HUES48 (cell line): ENCODE measurements at regions not wholly inside any gene's neighbourhood (a gene's known extent, or its start where the extent isn't known, plus 50 kb on each side); places are given as distances from the start of the nearest gene placed in this dataset.

Experiments used
- H3K27ac ChIP-seq: one replicate; pipeline ENCODE4 v1.7.0; 2013; ENCODE audit warnings: low read depth, low read length, inconsistent platforms
- H3K27me3 ChIP-seq: 2 replicates; pipeline ENCODE4 v1.6.1; 2013; ENCODE audit warnings: mild to moderate bottlenecking, low read length; ENCODE audit not compliant: control insufficient read depth, insufficient read depth
- H3K36me3 ChIP-seq: 2 replicates; pipeline ENCODE4 v1.6.1; 2013; ENCODE audit warnings: low read length; ENCODE audit not compliant: control insufficient read depth, insufficient read depth
- H3K4me1 ChIP-seq: 2 replicates; pipeline ENCODE4 v1.6.1; 2013; ENCODE audit warnings: mild to moderate bottlenecking, low read length; ENCODE audit not compliant: control insufficient read depth, insufficient read depth
- H3K4me3 ChIP-seq: 2 replicates; pipeline ENCODE4 v1.5.1; 2013; ENCODE audit warnings: mild to moderate bottlenecking, low read depth, low read length
- H3K9ac ChIP-seq: 2 replicates; pipeline ENCODE4 v1.6.1; 2013; ENCODE audit warnings: mild to moderate bottlenecking, low read depth, low read length, moderate library complexity
- H3K9me3 ChIP-seq: 2 replicates; pipeline ENCODE4 v1.6.1; 2013; ENCODE audit warnings: low read length; ENCODE audit not compliant: control insufficient read depth, insufficient read depth

DNA sequence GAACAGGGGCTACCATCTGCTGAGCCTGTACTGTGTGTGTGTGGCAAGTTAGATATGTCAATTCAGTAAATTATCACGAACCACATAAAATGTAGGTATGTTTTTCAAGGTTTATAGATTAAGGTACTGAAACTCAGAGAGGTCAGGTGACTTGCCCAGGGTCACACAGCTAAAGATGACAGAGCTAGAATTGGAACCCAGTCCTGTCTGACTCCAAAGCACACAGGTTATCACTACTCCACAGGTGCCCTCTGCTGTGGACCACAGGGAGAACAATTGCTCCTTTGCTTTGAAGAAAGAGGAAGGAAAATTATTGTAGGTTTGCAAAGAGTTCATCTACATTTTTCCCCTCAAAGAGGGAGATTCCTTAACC, 229.7 kb upstream of the AGAP1 start:
- no peak overlapping the region for H3K4me3 ChIP-seq
- no peak overlapping the region for H3K27ac ChIP-seq
- H3K27me3 ChIP-seq, result no peaks in the 10 kb centered on the region
- H3K4me1 ChIP-seq, result no peaks in the 10 kb centered on the region; the same call in 1 of the 2 replicates
- H3K36me3 ChIP-seq, result no peaks in the 10 kb centered on the region
- H3K9ac ChIP-seq, result no peak overlapping the region
- H3K9me3 ChIP-seq, result no peaks in the 10 kb centered on the region

DNA sequence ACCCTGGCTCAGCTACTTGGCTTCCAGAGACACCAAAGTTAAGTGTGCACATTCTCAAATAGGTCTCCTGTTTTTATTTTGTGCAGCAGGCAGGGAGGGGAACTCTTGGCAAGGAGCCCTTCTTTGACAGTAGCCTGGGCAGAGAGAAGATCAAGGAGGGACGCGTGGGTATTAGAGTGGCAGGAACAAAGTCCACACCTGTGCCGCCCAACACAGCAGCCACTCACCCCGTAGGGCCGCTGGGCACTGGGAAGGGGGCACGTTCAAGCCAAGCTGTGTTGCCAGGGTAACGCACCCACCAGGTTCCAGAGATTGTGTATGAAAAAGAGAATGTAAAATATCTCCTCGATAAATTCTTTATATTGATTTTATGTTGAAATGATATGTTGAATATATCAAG, 229.3 kb upstream of the AGAP1 start:
- Histone ChIP-seq H3K27ac (no peak overlapping the region), H3K4me3 (no peak overlapping the region), H3K9me3 (no peaks in the 10 kb centered on the region), H3K27me3 (no peaks in the 10 kb centered on the region), H3K9ac (no peak overlapping the region), H3K4me1 (no peaks in the 10 kb centered on the region; the same call in 1 of the 2 replicates), H3K36me3 (no peaks in the 10 kb centered on the region)

DNA sequence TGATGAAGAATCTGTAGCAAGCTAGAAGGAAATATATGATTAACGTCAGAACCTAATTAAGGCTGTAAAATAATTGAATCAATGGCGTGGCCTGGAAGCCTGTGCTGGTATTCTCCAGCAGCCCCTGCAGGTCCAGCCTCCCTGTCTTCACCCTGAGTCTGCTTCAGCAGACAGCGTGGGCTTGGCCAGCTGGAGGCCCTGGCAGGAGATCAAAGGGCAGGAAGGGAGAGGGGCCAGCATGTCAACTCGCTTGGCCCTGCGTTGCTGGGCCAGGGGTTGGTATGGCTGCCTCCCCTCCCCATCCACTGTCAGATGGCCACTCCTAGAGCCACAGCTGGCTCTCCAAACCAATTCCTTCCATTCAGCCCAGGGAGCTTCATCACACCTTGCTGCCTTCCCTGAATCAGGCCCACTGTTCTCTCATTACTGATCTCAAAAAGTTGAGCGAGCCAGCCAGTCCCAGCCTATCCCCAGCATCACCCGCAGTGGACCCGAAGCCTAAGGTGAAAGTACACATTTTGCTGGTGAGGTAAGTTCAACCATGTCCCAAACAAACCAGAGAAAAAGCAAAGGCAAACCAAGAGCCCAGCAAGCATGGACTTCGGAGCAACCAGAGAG, 228.4 kb upstream of the AGAP1 start:
- no peaks in the 10 kb centered on the region; the same call in 1 of the 2 replicates for H3K4me1 ChIP-seq
- H3K9ac ChIP-seq, result no peak overlapping the region
- no peaks in the 10 kb centered on the region for H3K9me3 ChIP-seq
- H3K4me3 ChIP-seq, result no peak overlapping the region
- H3K27me3 ChIP-seq, result no peaks in the 10 kb centered on the region
- no peaks in the 10 kb centered on the region for H3K36me3 ChIP-seq
- no peak overlapping the region for H3K27ac ChIP-seq

DNA sequence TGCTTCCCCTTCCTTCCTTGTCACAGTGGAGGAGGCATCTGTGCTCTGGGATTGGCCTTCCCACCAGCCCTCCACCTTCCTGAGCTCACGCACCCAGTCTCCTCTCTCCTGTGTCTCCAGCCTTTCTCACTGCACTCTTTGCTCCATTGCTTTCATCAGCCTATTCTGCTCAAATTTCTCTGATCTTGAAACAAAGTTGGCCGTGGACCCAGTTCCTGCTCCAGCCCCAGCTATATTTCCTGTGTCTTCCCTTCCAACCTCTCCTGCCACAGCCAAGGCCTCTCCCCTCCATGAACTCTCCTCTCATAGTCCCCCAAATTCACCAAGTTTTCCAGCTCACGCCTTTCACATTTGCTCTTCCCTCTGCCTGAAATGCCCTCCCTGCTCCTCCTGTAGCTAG, 226.6 kb upstream of the AGAP1 start:
- H3K4me1 ChIP-seq, result peaks cover 11% of the 10 kb centered on the region

DNA sequence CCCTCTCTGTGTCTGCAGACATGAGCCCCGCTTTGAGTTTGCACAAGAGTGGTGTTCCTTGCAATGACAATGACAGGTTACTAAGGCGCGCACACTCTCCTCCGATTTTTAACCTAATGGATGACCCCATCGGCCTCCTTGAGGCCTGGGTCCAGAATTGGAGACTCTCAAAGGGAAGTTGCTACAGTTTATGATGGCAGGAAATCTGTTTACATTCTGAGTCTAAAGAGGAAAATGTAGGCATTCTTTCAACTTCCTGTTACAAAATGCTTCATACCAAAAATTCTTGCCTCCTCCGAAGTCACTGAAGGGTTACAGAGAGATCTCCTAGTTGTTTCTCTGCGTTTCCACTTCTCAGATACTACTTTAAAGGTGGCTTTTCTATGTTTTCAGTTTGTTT, 225.3 kb upstream of the AGAP1 start:
- Histone ChIP-seq H3K9ac (no peak overlapping the region), H3K36me3 (no peaks in the 10 kb centered on the region), H3K27me3 (no peaks in the 10 kb centered on the region), H3K4me1 (peaks cover 11% of the 10 kb centered on the region), H3K4me3 (no peak overlapping the region), H3K9me3 (no peaks in the 10 kb centered on the region), H3K27ac (no peak overlapping the region)

More for the DNA sequence above, 226.6 kb upstream of the AGAP1 start:
- Histone ChIP-seq H3K27me3 (no peaks in the 10 kb centered on the region), H3K9me3 (no peaks in the 10 kb centered on the region), H3K36me3 (no peaks in the 10 kb centered on the region), H3K9ac (no peak overlapping the region), H3K4me3 (no peak overlapping the region), H3K27ac (no peak overlapping the region)

DNA sequence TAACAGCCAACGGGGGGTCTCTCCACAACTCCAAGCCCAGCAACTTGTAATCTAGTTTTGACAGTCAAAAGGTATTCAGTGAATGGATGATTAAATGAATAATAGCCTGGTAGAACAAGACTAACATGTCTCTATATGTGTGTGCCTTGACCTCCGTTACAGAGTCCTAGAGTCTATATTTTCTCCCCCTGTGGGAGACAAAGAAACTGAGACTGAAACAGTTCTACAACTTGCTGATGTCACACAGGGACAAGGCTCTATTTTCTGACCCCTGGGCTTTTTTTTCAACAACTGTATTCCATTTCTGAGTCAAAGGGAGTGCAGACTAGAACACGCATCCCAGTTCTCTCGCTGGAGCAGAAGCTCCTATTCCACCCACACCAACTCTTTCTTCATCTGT, 223.6 kb upstream of the AGAP1 start:
- Histone ChIP-seq H3K27ac (no peak overlapping the region), H3K4me3 (no peak overlapping the region), H3K4me1 (peaks cover 18% of the 10 kb centered on the region), H3K9ac (no peak overlapping the region), H3K9me3 (no peaks in the 10 kb centered on the region), H3K27me3 (no peaks in the 10 kb centered on the region), H3K36me3 (no peaks in the 10 kb centered on the region)

DNA sequence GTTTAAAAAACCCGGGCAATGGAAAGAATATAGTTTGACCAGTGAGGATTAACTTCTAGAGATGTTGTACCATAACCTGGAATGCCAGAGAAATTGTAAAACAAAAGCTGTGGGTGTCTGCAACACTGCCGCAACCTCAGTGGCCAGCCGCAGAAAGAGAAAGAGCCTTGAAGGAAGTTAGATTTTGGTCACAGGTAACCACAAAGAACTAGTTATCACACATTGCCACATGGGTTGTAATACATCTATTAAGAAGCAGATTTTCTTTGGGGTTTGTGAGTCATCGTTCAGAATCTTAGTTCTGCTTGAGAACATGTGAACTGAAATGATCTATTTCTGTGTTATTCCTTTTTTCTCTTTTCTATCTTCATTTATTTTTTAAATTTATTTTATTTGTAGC, 222.9 kb upstream of the AGAP1 start:
- Histone ChIP-seq H3K27ac (no peak overlapping the region), H3K9ac (no peak overlapping the region), H3K36me3 (no peaks in the 10 kb centered on the region), H3K9me3 (no peaks in the 10 kb centered on the region), H3K4me3 (no peak overlapping the region), H3K27me3 (no peaks in the 10 kb centered on the region), H3K4me1 (peaks cover 18% of the 10 kb centered on the region)

DNA sequence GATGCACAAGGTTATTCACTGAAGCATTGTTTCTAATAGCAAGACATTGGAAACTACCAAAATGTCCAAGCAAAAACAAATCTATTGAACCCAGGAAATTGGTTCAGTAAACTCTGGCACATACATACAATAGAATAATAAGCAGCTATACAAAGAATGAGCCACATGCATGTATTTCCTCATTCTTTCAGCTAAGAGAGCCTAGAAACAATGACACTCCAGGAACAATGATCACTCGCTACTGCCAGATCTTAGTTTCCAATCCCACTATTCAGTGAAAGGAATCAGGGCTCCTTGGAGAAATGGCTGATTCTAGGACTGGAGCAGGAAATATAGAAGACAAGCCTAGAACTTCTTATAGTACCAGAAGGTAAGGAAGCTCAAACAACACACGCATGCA, 221.9 kb upstream of the AGAP1 start:
- Histone ChIP-seq H3K36me3 (no peaks in the 10 kb centered on the region), H3K4me1 (peaks cover 18% of the 10 kb centered on the region), H3K9me3 (no peaks in the 10 kb centered on the region), H3K4me3 (no peak overlapping the region), H3K9ac (no peak overlapping the region), H3K27ac (no peak overlapping the region), H3K27me3 (no peaks in the 10 kb centered on the region)

DNA sequence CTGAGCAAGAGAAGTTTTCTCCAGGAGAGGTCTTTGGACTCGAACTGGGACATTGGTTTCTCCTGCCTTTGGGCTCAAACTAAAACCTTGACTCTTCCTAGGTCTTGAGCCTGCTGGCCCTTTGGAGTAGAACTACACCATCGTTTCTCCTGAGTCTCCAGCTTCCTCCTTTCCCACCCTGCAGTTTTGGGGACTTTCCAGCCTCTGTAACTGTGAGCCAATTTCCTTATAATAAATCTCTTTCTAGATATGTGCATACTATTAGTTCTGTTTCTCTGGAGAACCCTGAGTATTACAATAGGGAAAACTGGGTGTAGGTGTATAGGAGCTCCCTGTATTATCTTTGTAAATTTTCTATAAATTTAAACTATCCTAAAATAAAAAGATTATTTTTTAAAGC, 219.8 kb upstream of the AGAP1 start:
- Histone ChIP-seq H3K36me3 (no peaks in the 10 kb centered on the region), H3K9me3 (no peaks in the 10 kb centered on the region), H3K27me3 (no peaks in the 10 kb centered on the region), H3K4me1 (peaks cover 18% of the 10 kb centered on the region), H3K9ac (no peak overlapping the region), H3K27ac (no peak overlapping the region), H3K4me3 (no peak overlapping the region; the same call in 1 of the 2 replicates)

DNA sequence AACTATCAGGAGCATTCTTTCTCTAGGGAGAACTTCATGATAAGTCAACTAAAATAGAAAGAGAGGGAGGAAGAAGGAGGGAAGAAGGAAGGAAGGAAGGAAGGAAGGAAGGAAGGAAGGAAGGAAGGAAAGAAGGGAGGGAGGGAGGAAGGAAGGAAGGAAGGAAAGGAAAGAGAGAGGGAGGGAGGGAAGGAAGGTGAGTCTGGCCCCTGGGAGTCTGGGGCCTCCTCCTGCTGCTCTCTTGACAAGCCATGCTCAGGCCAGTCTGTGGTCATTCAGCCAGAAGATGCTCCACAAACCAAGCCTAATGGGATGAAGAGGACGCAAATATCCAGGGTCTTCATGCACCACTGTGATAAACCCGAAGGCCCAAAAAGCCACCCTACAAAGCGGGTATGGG, 216.4 kb upstream of the AGAP1 start:
- Histone ChIP-seq H3K9ac (no peak overlapping the region), H3K4me1 (0 out of 2 replicates have a peak, but pooled peaks cover 8% of the 10 kb centered on the region), H3K27ac (no peak overlapping the region), H3K4me3 (no peak overlapping the region), H3K9me3 (no peaks in the 10 kb centered on the region), H3K36me3 (no peaks in the 10 kb centered on the region), H3K27me3 (no peaks in the 10 kb centered on the region)

DNA sequence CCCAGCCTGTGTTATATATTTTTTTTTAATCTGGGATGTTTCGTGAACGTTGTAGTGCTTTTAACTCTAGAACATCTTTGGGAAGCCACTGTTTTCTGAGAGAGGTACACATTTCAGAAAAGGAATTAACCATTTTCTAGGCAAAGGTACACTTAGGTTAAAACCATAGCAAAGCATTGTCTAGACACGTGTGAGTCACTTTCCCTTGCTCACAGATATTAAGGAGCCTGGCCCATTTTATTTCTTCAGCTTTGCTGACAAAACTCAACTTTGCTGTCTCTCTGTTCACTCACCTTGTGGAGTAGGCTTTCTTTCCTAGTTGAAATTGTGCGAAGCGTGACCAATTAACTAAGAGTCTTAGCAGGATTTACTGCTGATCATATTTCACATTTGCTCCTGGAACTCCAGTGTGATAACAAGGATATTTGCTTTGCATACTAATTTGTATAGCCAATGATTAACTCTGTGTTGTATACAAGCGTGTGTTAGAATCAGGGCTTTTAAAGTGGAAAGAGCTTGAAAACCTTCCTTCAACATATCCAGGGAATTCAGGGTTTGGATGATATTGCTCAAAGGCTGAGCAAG, 215.0 kb upstream of the AGAP1 start:
- no peaks in the 10 kb centered on the region for H3K36me3 ChIP-seq
- H3K9ac ChIP-seq, result no peak overlapping the region
- H3K27me3 ChIP-seq, result no peaks in the 10 kb centered on the region
- H3K4me1 ChIP-seq, result 0 out of 2 replicates have a peak, but pooled peaks cover 4% of the 10 kb centered on the region
- no peak overlapping the region for H3K4me3 ChIP-seq
- no peaks in the 10 kb centered on the region for H3K9me3 ChIP-seq
- H3K27ac ChIP-seq, result no peak overlapping the region
